Endothelial cell (in vitro differentiated cells): ENCODE measurements at regions not wholly inside any gene's neighbourhood (a gene's known extent, or its start where the extent isn't known, plus 50 kb on each side); places are given as distances from the start of the nearest gene placed in this dataset.
"Not testable (repeated sequence)": the region's sequence is repeated elsewhere in the genome, so short reads cannot be mapped to it uniquely, and the experiment has no call there.

Source experiments
- DNase-seq: peaks from one replicate; pipeline ENCODE4 v3.0.0; 2021; ENCODE audit warnings: low spot score
- H3K27ac Mint-ChIP-seq: one replicate; pipeline ENCODE4 v1.8.0; 2021; ENCODE audit warnings: mixed read lengths, inconsistent platforms; ENCODE audit not compliant: unreplicated experiment
- H3K27me3 Mint-ChIP-seq: one replicate; pipeline ENCODE4 v1.8.0; 2021; ENCODE audit warnings: mild to moderate bottlenecking, moderate library complexity, mixed read lengths, inconsistent platforms; ENCODE audit not compliant: unreplicated experiment
- H3K36me3 Mint-ChIP-seq: one replicate; pipeline ENCODE4 v1.8.0; 2021; ENCODE audit warnings: mild to moderate bottlenecking, low read depth, mixed read lengths, inconsistent platforms; ENCODE audit not compliant: unreplicated experiment
- H3K4me1 Mint-ChIP-seq: one replicate; pipeline ENCODE4 v1.8.0; 2021; ENCODE audit warnings: mild to moderate bottlenecking, mixed read lengths, inconsistent platforms; ENCODE audit not compliant: unreplicated experiment
- H3K4me3 Mint-ChIP-seq: one replicate; pipeline ENCODE4 v1.8.0; 2021; ENCODE audit warnings: mild to moderate bottlenecking, mixed read lengths, inconsistent platforms; ENCODE audit not compliant: unreplicated experiment
- H3K9me3 Mint-ChIP-seq: one replicate; pipeline ENCODE4 v1.8.0; 2021; ENCODE audit warnings: mixed read lengths, inconsistent platforms; ENCODE audit not compliant: unreplicated experiment
- TF ChIP-seq, protein P1 (sequence below): fragments of 200-600 bp; sonication (generic); IDR thresholded peaks from one replicate; pipeline ENCODE4 v1.5.0; 2021; ENCODE audit warnings: antibody characterized with exemption; ENCODE audit not compliant: unreplicated experiment

- Mint-ChIP-seq H3K4me1 (no peaks in the 10 kb centered on the region), H3K27ac (no peak overlapping the region), H3K9me3 (peaks cover 34% of the 10 kb centered on the region), H3K36me3 (peaks cover 9% of the 10 kb centered on the region), H3K4me3 (peak overlapping the region; percentile 32), H3K27me3 (peaks cover 4% of the 10 kb centered on the region)
- TF ChIP-seq, protein P1, sequence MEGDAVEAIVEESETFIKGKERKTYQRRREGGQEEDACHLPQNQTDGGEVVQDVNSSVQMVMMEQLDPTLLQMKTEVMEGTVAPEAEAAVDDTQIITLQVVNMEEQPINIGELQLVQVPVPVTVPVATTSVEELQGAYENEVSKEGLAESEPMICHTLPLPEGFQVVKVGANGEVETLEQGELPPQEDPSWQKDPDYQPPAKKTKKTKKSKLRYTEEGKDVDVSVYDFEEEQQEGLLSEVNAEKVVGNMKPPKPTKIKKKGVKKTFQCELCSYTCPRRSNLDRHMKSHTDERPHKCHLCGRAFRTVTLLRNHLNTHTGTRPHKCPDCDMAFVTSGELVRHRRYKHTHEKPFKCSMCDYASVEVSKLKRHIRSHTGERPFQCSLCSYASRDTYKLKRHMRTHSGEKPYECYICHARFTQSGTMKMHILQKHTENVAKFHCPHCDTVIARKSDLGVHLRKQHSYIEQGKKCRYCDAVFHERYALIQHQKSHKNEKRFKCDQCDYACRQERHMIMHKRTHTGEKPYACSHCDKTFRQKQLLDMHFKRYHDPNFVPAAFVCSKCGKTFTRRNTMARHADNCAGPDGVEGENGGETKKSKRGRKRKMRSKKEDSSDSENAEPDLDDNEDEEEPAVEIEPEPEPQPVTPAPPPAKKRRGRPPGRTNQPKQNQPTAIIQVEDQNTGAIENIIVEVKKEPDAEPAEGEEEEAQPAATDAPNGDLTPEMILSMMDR = no peak
- DNase-seq = no peak
Measured at GRCh38 chr14:106390401-106390800, 864.0 kb downstream of the TMEM121 start.

DNA sequence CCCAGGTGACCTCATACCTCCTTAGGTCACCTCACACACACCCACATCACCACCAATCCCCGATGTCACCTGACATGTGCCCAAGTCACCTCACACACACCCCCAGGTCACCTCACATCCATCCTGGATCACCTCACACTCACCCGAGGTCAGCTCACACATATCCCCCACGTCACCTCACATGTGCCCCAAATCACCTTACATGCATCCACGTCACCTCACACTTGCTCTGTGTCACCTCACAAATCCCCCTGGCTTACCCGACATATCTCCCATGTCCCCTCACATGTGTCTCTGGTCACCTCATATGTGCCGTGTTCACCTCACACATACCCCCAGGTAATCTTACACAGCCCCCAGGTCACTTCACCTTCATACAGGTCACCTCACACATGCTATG is 864.6 kb downstream of the TMEM121 start:
- H3K9me3 Mint-ChIP-seq = peaks cover 34% of the 10 kb centered on the region

DNA sequence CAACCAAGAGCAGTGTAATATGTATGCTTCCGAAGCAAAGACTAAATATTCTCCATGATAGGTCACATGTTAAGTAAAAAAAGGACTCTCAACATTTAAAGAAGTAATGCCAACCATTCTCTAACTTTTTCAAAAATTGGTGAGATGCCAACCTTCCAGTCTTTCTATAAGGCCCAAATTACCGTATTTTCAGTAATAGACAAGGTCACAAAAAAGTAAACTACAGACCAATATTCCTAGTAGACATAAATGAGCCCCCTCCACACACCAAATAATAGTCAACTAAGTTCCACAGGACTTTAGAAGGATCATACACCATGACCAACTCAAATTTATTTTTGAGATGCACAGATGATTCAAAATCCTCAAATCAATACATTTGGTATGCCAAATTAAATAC is 867.4 kb downstream of the TMEM121 start:
- Mint-ChIP-seq H3K27ac (no peak overlapping the region), H3K4me1 (no peaks in the 10 kb centered on the region), H3K4me3 (no peak overlapping the region), H3K36me3 (peaks cover 9% of the 10 kb centered on the region), H3K27me3 (peaks cover 4% of the 10 kb centered on the region), H3K9me3 (peaks cover 35% of the 10 kb centered on the region)
- TF ChIP-seq, protein P1 = no peak
- no peak for DNase-seq

More for the DNA sequence above, 864.6 kb downstream of the TMEM121 start:
- H3K4me3 Mint-ChIP-seq = peak overlapping the region; percentile 32
- H3K36me3 Mint-ChIP-seq = peaks cover 9% of the 10 kb centered on the region
- H3K4me1 Mint-ChIP-seq = no peaks in the 10 kb centered on the region
- peaks cover 4% of the 10 kb centered on the region for H3K27me3 Mint-ChIP-seq
- H3K27ac Mint-ChIP-seq = no peak overlapping the region
- no peak for DNase-seq
- TF ChIP-seq, protein P1 = no peak

GRCh38 chr14:106395456-106396050 is 869.2 kb downstream of the TMEM121 start:
- H3K9me3 Mint-ChIP-seq = peaks cover 24% of the 10 kb centered on the region
- H3K4me3 Mint-ChIP-seq = no peak overlapping the region
- peaks cover 4% of the 10 kb centered on the region for H3K27me3 Mint-ChIP-seq
- no peaks in the 10 kb centered on the region for H3K4me1 Mint-ChIP-seq
- no peak overlapping the region for H3K27ac Mint-ChIP-seq
- TF ChIP-seq, protein P1 = no peak
- peaks cover 5% of the 10 kb centered on the region for H3K36me3 Mint-ChIP-seq
- no peak for DNase-seq

- TF ChIP-seq, protein P1 = no peak
- Mint-ChIP-seq H3K4me3 (no peak overlapping the region), H3K9me3 (peaks cover 13% of the 10 kb centered on the region), H3K4me1 (no peaks in the 10 kb centered on the region), H3K36me3 (no peaks in the 10 kb centered on the region), H3K27me3 (peaks cover 2% of the 10 kb centered on the region), H3K27ac (no peak overlapping the region)
- DNase-seq = no peak
Measured at GRCh38 chr14:106396999-106397398, 870.6 kb downstream of the TMEM121 start.

- H3K9me3 Mint-ChIP-seq = peaks cover 17% of the 10 kb centered on the region
- not testable (repeated sequence) for H3K27me3 Mint-ChIP-seq
Measured at GRCh38 chr14:106398931-106399331, 872.5 kb downstream of the TMEM121 start.

DNA sequence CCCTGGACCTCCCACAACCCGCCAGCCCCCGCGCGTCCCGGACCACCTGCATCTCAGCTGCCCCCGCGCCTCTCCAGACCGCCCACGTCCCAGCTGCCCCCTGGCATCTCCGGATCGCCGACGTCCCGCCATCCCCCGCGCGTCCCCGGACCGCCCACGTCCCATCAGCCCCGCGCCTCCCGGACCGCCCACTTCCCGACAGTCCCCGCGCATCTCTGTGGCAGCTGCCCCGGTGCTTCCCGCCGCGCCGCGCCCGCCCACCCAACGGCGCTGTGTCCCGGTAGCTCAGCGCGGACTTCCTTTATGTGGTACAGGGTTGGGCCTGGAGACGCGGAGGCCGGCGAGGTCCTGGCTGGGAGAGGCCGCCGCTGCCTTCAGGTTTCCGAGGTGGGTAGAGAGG is 874.9 kb downstream of the TMEM121 start:
- H3K27ac Mint-ChIP-seq, H3K4me3 Mint-ChIP-seq, DNase-seq, H3K36me3 Mint-ChIP-seq, H3K27me3 Mint-ChIP-seq, H3K4me1 Mint-ChIP-seq: not testable (repeated sequence)
- peaks cover 17% of the 10 kb centered on the region for H3K9me3 Mint-ChIP-seq

More at GRCh38 chr14:106398931-106399331, 872.5 kb downstream of the TMEM121 start:
- H3K27ac Mint-ChIP-seq, H3K36me3 Mint-ChIP-seq, H3K4me1 Mint-ChIP-seq, DNase-seq, H3K4me3 Mint-ChIP-seq: not testable (repeated sequence)

GRCh38 chr14:106410229-106410628 is 883.8 kb downstream of the TMEM121 start:
- H3K27me3 Mint-ChIP-seq, DNase-seq, H3K36me3 Mint-ChIP-seq, H3K4me3 Mint-ChIP-seq, H3K9me3 Mint-ChIP-seq, H3K27ac Mint-ChIP-seq, H3K4me1 Mint-ChIP-seq: not testable (repeated sequence)
